ENCODE measurements at regions not wholly inside any gene's neighbourhood (a gene's known extent, or its start where the extent isn't known, plus 50 kb on each side); places are given as distances from the start of the nearest gene placed in this dataset.
"Not testable (repeated sequence)": the region's sequence is repeated elsewhere in the genome, so short reads cannot be mapped to it uniquely, and the experiment has no call there.

DNA sequence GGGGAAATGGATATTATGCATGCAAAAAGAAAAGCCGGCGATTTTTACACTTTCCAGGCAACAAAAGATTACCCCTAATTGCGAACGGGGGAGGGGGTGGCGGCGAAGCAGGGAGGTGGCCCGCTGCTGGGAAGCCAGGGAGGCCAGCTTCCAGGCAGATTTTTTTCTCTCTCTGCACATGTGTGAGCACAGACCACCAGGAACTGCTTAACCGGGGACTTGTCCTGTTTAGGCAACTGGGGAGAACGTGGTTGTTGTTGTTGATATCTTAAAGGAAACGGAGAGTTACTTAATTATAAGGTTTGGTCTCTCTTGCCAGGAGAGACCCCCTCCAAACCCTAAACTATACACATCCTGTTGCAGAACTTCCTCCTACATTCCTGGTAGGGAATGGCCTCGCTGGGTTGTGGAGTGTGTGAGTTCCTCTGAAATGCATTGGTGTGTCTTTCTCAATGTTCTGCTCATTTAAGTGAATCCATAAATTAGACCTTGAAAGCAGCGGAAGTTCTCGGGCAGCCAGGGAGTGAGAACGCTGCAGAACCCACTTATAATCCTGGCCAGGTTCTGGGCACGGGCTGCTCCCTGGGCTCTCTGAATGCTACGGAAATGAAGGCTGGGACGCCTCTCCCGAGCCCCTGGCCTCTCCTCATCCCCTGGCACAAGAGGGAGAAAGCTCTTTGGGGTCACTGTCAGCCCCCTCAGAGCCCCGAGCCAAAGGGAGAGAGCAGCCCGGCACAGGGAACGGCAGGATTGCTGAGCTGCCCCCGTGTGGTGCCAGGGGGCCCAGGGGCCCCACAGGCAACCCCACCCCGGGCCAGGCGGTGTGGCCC, 250.0 kb downstream of the FOXD2 start:
- TF ChIP-seq, protein P1, sequence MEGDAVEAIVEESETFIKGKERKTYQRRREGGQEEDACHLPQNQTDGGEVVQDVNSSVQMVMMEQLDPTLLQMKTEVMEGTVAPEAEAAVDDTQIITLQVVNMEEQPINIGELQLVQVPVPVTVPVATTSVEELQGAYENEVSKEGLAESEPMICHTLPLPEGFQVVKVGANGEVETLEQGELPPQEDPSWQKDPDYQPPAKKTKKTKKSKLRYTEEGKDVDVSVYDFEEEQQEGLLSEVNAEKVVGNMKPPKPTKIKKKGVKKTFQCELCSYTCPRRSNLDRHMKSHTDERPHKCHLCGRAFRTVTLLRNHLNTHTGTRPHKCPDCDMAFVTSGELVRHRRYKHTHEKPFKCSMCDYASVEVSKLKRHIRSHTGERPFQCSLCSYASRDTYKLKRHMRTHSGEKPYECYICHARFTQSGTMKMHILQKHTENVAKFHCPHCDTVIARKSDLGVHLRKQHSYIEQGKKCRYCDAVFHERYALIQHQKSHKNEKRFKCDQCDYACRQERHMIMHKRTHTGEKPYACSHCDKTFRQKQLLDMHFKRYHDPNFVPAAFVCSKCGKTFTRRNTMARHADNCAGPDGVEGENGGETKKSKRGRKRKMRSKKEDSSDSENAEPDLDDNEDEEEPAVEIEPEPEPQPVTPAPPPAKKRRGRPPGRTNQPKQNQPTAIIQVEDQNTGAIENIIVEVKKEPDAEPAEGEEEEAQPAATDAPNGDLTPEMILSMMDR (IDR thresholded peaks at IDR 0.05 in 4 of 5, conservative IDR thresholded peaks at IDR 0.05 in 1 of 5) = no peak
- no peak for TF ChIP-seq POLR2A (IDR thresholded peaks at IDR 0.05)
- Histone ChIP-seq H3K9me3 (no peaks in the 10 kb centered on the region), H3K4me3 (no peak overlapping the region), H3K27ac (no peak overlapping the region), H3K36me3 (no peaks in the 10 kb centered on the region), H3K27me3 (peaks cover 11 to 27% (median 15%) of the 10 kb centered on the region in 3 donors), H3K4me1 (no peaks in the 10 kb centered on the region)
- DNase-seq (no peak), ATAC-seq (no peak)
- in situ Hi-C loops (cut with MboI; ENCODE audit: low sequenced_read_pairs in 4 of 4) = no loop called here
- intact Hi-C loops (cut with DNase I; ENCODE audit: low total_unique reads) = no loop called here

- intact Hi-C loops (cut with DNase I; ENCODE audit: low total_unique reads) (no loop called here), in situ Hi-C loops (cut with MboI; ENCODE audit: low sequenced_read_pairs in 4 of 4) (no loop called here)
- Histone ChIP-seq H3K27ac (no peak overlapping the region), H3K9me3 (no peaks in the 10 kb centered on the region), H3K4me1 (no peaks in the 10 kb centered on the region), H3K4me3 (no peak overlapping the region), H3K36me3 (no peaks in the 10 kb centered on the region), H3K27me3 (peaks cover 11 to 27% (median 15%) of the 10 kb centered on the region in 3 donors)
- TF ChIP-seq, protein P1 (IDR thresholded peaks at IDR 0.05 in 4 of 5, conservative IDR thresholded peaks at IDR 0.05 in 1 of 5) = no peak
- TF ChIP-seq POLR2A (IDR thresholded peaks at IDR 0.05) = no peak
- ATAC-seq (no peak), DNase-seq (no peak)
These were observed 250.8 kb downstream of the FOXD2 start for GRCh38 chr1:47688461-47689296.

GRCh38 chr1:47689894-47690293, 252.1 kb downstream of the FOXD2 start:
- Histone ChIP-seq H3K36me3 (no peaks in the 10 kb centered on the region), H3K9me3 (no peaks in the 10 kb centered on the region), H3K27me3 (peaks cover 11 to 27% (median 15%) of the 10 kb centered on the region in 3 donors), H3K4me1 (no peaks in the 10 kb centered on the region), H3K27ac (no peak overlapping the region), H3K4me3 (no peak overlapping the region)
- DNase-seq = no peak
- TF ChIP-seq, protein P1 (IDR thresholded peaks at IDR 0.05 in 4 of 5, conservative IDR thresholded peaks at IDR 0.05 in 1 of 5) = no peak
- no peak for TF ChIP-seq POLR2A (IDR thresholded peaks at IDR 0.05)
- in situ Hi-C loops (cut with MboI; ENCODE audit: low sequenced_read_pairs in 4 of 4) (no loop called here), intact Hi-C loops (cut with DNase I; ENCODE audit: low total_unique reads) (no loop called here)
- no peak for ATAC-seq

GRCh38 chr1:47690341-47691250, 252.8 kb downstream of the FOXD2 start:
- Histone ChIP-seq H3K9me3 (no peaks in the 10 kb centered on the region), H3K27ac (no peak overlapping the region), H3K4me1 (no peaks in the 10 kb centered on the region), H3K36me3 (no peaks in the 10 kb centered on the region), H3K4me3 (no peak overlapping the region), H3K27me3 (peaks cover 11 to 27% (median 15%) of the 10 kb centered on the region in 3 donors)
- no peak for DNase-seq
- intact Hi-C loops (cut with DNase I; ENCODE audit: low total_unique reads) (no loop called here), in situ Hi-C loops (cut with MboI; ENCODE audit: low sequenced_read_pairs in 4 of 4) (no loop called here)
- no peak for ATAC-seq
- no peak for TF ChIP-seq POLR2A (IDR thresholded peaks at IDR 0.05)
- TF ChIP-seq, protein P1 (IDR thresholded peaks at IDR 0.05 in 4 of 5, conservative IDR thresholded peaks at IDR 0.05 in 1 of 5) = no peak

GRCh38 chr1:47691293-47691692, 253.4 kb downstream of the FOXD2 start:
- H3K27ac ChIP-seq; intact Hi-C loops (cut with DNase I; ENCODE audit: low total_unique reads); H3K9me3 ChIP-seq; H3K36me3 ChIP-seq; in situ Hi-C loops (cut with MboI; ENCODE audit: low sequenced_read_pairs in 4 of 4); H3K4me1 ChIP-seq; DNase-seq; H3K4me3 ChIP-seq; ATAC-seq: not testable (repeated sequence)
- peaks cover 11 to 27% (median 15%) of the 10 kb centered on the region in 3 donors for H3K27me3 ChIP-seq
